Sigmoid colon (tissue), 4 donors: ENCODE measurements at regions not wholly inside any gene's neighbourhood (a gene's known extent, or its start where the extent isn't known, plus 50 kb on each side); places are given as distances from the start of the nearest gene placed in this dataset.

Experiments
- EP300 ChIP-seq, 4 donors: sonication (generic); formaldehyde crosslinking; IDR thresholded peaks; one replicate each; pipeline ENCODE4 v1.6.1; 2017; ENCODE audit warnings: antibody characterized with exemption in 4 of 4
- POLR2A ChIP-seq, 2 donors: fragments of 450-650 bp; IDR thresholded peaks; one replicate each; pipeline ENCODE4 v1.6.1; 2016; ENCODE audit warnings: antibody characterized with exemption in 2 of 2, mild to moderate bottlenecking in 2 of 2, moderate library complexity in 2 of 2
- POLR2AphosphoS5 ChIP-seq, 4 donors: sonication (generic); formaldehyde crosslinking; IDR thresholded peaks; one replicate each; pipeline ENCODE4 v1.6.1; 2017; ENCODE audit warnings: antibody characterized with exemption in 4 of 4
- TF ChIP-seq, protein P1 (sequence below), 4 experiments: fragments of 450-650 bp in 3 of 4; fragments of 200-600 bp in 1 of 4; IDR thresholded peaks; one replicate each; pipeline ENCODE4 v1.5.1; 2016 to 2019; ENCODE audit warnings: antibody characterized with exemption in 4 of 4, mild to moderate bottlenecking in 3 of 4, moderate library complexity in 2 of 4

DNA sequence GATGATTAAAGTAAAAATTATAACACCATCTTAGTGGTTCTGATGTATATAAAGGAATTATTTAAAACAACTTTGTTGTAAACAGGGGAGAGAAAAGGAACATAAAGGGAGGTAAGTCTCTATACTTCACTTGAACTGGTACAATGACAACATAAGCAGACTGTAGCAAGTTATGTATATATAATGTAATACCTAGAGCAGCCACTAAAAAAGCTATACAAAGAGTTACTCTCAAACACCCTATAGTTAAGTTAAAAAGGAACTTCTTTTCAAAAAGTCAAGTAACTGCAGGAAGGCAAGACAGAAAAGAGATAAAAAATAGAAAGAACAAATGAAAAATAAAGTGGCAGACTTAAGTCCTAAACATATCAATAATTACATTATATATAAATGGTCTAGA lies 82.3 kb downstream of the ZNF503 start:
- TF ChIP-seq, protein P1, sequence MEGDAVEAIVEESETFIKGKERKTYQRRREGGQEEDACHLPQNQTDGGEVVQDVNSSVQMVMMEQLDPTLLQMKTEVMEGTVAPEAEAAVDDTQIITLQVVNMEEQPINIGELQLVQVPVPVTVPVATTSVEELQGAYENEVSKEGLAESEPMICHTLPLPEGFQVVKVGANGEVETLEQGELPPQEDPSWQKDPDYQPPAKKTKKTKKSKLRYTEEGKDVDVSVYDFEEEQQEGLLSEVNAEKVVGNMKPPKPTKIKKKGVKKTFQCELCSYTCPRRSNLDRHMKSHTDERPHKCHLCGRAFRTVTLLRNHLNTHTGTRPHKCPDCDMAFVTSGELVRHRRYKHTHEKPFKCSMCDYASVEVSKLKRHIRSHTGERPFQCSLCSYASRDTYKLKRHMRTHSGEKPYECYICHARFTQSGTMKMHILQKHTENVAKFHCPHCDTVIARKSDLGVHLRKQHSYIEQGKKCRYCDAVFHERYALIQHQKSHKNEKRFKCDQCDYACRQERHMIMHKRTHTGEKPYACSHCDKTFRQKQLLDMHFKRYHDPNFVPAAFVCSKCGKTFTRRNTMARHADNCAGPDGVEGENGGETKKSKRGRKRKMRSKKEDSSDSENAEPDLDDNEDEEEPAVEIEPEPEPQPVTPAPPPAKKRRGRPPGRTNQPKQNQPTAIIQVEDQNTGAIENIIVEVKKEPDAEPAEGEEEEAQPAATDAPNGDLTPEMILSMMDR (IDR thresholded peaks at IDR 0.05): no peak
- no peak for TF ChIP-seq POLR2A (IDR thresholded peaks at IDR 0.05)
- TF ChIP-seq POLR2AphosphoS5 (IDR thresholded peaks at IDR 0.05): no peak
- no peak for TF ChIP-seq EP300 (IDR thresholded peaks at IDR 0.05)
